Femur (tissue), 1 donor: ENCODE measurements at regions not wholly inside any gene's neighbourhood (a gene's known extent, or its start where the extent isn't known, plus 50 kb on each side); places are given as distances from the start of the nearest gene placed in this dataset.
A peak's percentile ranks its signal among the peaks of the same experiment; 100 is the strongest.
"Not testable (repeated sequence)": the region's sequence is repeated elsewhere in the genome, so short reads cannot be mapped to it uniquely, and the experiment has no call there.

Experiments used
- DNase-seq: peaks from one replicate; pipeline ENCODE4 v3.0.0-alpha.2; 2017

GRCh38 chr10:86579883-86580520 lies 58.4 kb upstream of the WAPL start:
- no peak for DNase-seq

- no peak for DNase-seq
Observed at GRCh38 chr10:86580521-86580891, 58.9 kb upstream of the WAPL start.

DNA sequence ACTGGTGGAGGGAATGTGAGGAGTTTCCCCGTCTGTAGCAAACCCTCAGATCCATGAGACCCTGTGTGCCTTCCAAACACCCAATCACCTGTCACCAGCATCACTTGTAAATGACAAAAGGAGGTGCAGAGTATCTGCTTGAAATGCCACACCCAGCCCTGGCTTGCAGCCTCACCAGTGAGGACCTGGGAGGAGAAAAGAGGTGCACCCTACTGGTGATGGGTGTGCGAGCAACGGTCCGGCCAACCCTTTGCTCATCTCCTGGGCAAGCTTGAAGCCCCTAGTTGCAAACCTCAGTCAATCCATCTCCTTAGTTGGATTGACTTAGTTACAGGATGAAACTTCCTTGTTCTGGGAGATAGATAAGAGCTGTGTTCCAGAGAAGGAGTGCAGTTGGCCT lies 62.4 kb upstream of the WAPL start:
- no peak for DNase-seq

DNA sequence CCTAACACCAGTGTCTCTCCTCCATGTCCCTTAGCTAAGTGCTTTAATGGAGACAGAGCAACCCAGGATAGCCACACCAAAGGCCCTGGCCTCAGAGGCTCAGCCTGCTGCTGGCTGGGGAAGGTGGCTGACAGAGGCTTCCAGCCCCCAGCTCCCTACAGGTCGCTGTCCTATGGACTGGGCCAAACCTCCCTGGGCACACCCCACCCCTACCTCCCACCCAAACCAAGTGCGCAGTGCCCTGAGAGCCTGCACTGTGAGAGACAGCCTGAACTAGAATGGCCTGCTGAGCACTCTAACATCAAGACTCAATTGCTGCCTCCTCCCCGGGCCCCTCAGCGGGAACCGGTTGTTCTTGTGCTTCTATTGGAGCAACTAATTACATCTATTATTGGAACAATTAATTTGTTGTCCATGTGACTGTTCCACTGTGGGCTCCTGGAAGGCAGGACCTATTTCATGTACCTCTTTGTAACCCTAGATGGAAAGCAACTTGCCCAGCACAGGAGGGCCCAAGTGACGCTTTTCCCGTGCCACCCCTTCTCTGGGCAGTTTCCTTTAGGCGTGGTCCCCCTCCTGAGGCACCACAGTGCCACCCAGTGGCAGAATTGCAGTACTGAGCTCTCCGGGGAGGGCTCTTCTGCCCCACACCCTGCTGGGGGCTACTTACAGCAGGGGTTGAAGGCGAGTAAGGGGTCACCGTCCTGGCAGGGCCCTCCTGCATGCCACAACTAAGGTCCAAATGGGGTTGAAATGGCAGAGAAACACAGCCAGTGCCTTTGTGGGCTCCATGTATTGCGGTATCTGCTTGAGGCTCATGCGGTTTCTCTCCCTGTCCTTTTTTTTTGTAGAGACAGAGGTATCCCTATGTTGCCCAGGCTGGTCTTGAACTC lies 63.7 kb upstream of the WAPL start:
- DNase-seq: peak; percentile 66

DNA sequence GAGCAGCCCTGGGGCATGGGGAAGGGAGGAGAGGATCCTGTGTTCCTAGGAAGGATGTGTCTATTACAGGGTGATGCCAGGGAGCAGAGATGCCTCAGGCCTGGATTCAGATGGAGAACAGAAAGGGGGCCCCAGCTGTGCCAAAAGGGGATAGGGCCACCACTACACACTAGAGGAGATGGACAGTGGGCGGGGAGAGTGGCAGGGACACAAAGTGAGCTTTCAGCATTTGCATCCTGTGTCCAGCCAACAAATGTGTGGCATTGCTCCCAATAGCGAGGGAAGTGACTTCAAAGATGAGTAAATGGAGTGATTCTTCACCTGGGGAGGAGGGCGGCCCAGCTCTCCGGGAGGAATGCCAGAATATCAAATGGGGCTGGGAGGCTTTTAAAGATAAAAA lies 64.9 kb upstream of the WAPL start:
- DNase-seq: no peak

DNA sequence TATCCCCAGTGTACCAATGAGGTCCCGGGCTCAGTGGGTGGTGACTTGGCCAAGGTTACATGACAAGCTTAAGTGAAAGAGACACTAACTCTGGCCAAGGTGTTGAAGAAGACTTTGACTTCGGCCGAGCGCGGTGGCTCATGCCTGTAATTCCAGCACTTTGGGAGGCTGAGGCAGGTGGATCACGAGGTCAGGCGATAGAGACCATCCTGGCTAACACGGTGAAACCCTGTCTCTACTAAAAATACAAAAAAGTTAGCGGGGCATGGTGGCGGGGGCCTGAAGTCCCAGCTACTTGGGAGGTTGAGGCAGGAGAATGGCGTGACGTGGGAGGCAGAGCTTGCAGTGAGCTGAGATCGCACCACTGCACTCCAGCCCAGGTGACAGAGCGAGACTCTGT lies 65.6 kb upstream of the OPN4 start:
- DNase-seq: not testable (repeated sequence)

GRCh38 chr10:86591436-86591835 lies 62.9 kb upstream of the OPN4 start:
- DNase-seq: no peak

GRCh38 chr10:86592413-86592812 lies 61.9 kb upstream of the OPN4 start:
- no peak for DNase-seq

DNA sequence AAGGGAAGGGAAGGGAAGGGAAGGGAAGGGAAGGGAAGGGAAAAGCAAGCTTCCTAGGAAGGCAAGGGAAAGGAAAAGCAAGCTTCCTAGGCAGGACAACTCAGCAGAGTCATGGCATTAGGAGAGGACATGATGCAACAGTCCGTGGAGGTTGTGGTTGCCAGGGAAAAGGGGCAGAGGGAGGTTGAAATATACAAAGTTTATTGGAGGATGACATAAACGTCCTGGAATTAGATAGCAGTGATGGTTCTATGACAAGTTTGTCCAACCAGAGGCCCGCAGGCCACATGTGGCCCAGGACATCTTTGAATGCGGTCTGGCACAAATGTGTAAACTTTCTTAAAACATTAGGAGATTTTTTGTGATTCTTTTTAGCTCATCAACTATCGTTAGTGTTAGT lies 59.8 kb upstream of the OPN4 start:
- no peak for DNase-seq

GRCh38 chr10:86595496-86595895 lies 58.9 kb upstream of the OPN4 start:
- DNase-seq: no peak

- DNase-seq: no peak
Observed at GRCh38 chr10:86596266-86596665, 58.1 kb upstream of the OPN4 start.

- no peak for DNase-seq
Observed at GRCh38 chr10:86597306-86597705, 57.0 kb upstream of the OPN4 start.

DNA sequence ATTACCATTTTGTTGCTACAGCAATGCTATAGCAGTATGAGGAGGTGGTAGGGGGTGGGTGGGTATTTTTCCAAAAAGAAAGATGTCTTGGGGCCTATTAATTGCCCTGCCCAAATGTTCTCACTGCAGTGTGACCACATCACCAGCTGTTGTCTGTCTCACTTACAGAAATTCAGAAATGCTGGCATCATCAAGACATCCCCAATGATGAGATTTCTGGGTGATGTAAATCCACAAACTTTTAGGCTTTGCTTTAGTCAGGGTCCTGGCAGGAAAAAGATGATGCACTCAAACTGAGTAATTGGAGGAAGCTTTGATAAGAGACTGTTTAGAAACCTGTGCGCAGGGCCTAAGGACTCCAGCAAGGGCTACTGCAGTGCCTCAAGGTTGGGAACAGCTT lies 56.2 kb upstream of the OPN4 start:
- DNase-seq: no peak

DNA sequence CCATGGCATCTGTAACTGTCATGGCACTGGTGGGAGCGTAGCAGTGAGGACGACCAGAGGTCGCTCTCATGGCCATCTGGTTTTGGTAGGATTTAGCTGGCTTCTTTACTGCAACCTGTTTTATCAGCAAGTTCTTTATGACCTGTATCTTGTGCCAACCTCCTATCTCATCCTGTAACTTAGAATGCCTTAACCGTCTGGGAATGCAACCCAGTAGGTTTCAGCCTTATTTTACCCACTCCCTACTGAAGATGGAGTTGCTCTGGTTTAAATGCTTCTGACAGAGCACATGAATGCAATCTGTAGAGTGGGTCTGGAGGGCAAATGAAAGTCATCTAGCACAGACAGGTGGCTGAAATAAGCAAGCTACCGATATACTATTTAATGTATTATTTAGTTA lies 55.3 kb upstream of the OPN4 start:
- DNase-seq: no peak

DNA sequence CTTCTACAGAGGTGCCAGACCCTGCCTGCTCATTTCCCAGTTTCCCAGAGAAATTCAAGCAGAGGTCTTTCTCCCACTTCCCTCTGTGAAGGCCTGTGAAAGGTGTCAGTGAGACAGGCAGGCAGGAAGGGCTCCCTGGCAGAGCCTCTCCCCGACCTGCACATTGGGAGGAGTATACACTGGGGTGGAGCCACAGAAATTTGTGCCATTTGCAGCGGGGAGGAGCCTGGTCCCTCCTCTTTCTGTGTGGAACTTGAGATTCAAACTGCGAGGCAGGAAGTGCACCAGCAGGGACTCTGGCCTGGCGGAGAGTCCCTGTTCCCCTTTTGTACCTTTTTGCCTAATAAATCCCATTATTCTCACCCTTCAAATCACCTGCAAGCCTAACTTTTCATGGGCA lies 54.6 kb upstream of the OPN4 start:
- DNase-seq: no peak

- DNase-seq: no peak
Observed at GRCh38 chr10:86600296-86600695, 54.1 kb upstream of the OPN4 start.

DNA sequence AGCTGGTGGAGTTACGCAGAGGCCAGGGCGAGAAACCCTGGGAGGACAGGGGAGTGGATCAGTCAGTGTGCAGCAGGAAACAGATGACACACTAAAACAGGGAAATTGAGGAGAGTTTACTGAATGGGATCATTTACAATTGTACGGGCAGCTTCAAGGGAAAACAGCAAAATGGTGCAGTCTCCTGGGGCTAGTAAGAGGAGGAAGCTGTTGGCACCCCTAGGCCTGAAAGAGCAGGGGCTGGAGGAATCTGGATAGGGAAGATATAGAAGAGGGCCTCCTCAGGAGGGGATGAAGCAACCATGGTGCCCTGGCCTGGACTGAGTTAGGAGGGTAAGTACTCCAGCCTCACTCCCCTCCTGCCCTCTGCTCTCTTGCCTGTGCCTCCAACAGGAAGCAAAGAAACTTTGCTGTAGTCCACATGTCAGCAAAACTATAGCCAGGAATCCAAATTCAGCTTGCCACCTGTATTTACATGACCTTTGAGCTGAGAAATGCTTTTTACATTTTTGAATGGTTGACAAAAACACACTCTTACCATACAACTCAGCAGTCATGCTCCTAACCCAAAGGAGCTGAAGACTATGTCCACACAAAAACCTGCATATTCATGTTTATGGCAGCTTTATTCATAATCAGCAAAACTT lies 52.3 kb upstream of the OPN4 start:
- no peak for DNase-seq

DNA sequence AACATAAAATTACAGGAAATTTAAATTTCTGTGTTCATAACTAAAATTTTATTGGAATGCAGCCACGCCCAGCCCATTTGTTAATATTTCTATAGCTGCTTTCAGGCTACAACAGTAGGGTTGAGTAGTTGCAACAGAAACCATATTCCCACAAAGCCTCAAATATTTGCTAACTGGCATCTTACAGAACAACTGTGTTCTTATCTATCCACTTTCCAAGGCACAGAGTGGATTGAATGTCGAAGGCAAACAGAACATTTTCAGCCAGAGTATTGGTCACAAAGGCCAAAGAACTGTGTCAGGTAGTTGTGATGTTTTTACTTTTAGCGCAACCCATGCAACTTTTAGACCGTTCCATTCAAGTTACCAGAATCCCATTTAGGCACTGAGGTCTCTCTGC lies 51.1 kb upstream of the OPN4 start:
- DNase-seq: no peak
